K562 (cell line): ENCODE measurements at regions not wholly inside any gene's neighbourhood (a gene's known extent, or its start where the extent isn't known, plus 50 kb on each side); places are given as distances from the start of the nearest gene placed in this dataset.

Experiments
- ATAC-seq: fragments of 200-7000 bp; cut with Tn5 transposase; 3 replicates; pipeline ENCODE4 v1.9.1; 2020; ENCODE audit warnings: moderate library complexity
- BruUV-seq: library from RNA; stranded (reverse); fragments of 400-500 nt; replicated peaks from 2 replicates; lab custom pipeline; 2021; lab: Mats Ljungman, UMichigan
- CTCF ChIA-PET: fragments of 300-600 bp; formaldehyde crosslinking; extraction: SDS; loops from one replicate; lab custom pipeline; 2021; ENCODE audit warnings: low intra/inter-chr PET ratio; lab: Yijun Ruan, JAX
- POLR2A ChIA-PET: fragments of 300-600, 350-650 bp; sonication (Branson Sonifier 250); formaldehyde crosslinking; extraction: SDS; loops from one replicate; lab custom pipeline; 2021; ENCODE audit warnings: antibody characterized with exemption, inconsistent platforms; lab: Yijun Ruan, JAX
- DNase-seq, 4 experiments: peaks; one replicate each; pipeline versions ENCODE4 v3.0.0 to v3.0.0-alpha.2; 2011 to 2018; ENCODE audit warnings: low spot score in 3 of 4, mixed read lengths in 3 of 4; ENCODE audit errors: extremely low read depth in 1 of 4
- FAIRE-seq: peaks from 2 replicates; lab custom pipeline; 2011; peaks lifted over from hg19 to GRCh38; lab: Jason Lieb, UNC
- H2AFZ ChIP-seq: 2 replicates; pipeline ENCODE4 v1.6.0; 2011; ENCODE audit warnings: low read depth, low read length, control low read depth, inconsistent platforms
- H3K27ac ChIP-seq: fragments of 200-600 bp; 3 replicates; pipeline ENCODE4 v1.8.0; 2011; ENCODE audit warnings: low read depth, mild to moderate bottlenecking, control low read depth, inconsistent platforms, low read length, moderate library complexity, mixed read lengths; ENCODE audit errors: extremely low read depth
- H3K27me3 ChIP-seq, 2 experiments: fragments of 300-600 bp in 1 of 2; 2 replicates in 1 of 2; 3 replicates in 1 of 2; pipeline versions ENCODE4 v1.6.0 to v1.8.0; 2011; ENCODE audit warnings: inconsistent platforms in 2 of 2, low read length in 2 of 2, mild to moderate bottlenecking in 1 of 2, mixed read lengths in 1 of 2, moderate library complexity in 1 of 2; ENCODE audit not compliant: control insufficient read depth in 2 of 2, insufficient read depth in 2 of 2
- H3K36me3 ChIP-seq: fragments of 300-600 bp; 3 replicates; pipeline ENCODE4 v1.8.0; 2011; ENCODE audit warnings: mild to moderate bottlenecking, low read length, inconsistent platforms; ENCODE audit not compliant: control insufficient read depth, insufficient read depth
- H3K4me1 ChIP-seq, 2 experiments: fragments of 200-600 bp in 1 of 2; replicated peaks in 1 of 2; 2 replicates in 1 of 2; 3 replicates in 1 of 2; pipeline versions ENCODE4 v1.5.1 to v1.8.0; 2011; ENCODE audit warnings: inconsistent platforms in 2 of 2, low read length in 2 of 2, mild to moderate bottlenecking in 1 of 2, mixed read lengths in 1 of 2, moderate library complexity in 1 of 2; ENCODE audit not compliant: control insufficient read depth in 2 of 2, insufficient read depth in 2 of 2
- H3K4me2 ChIP-seq: 2 replicates; pipeline ENCODE4 v1.6.1; 2011; ENCODE audit warnings: low read length, control low read depth, inconsistent platforms, mixed read lengths; ENCODE audit not compliant: insufficient read depth
- H3K4me3 ChIP-seq: fragments of 200-600 bp; sonication (generic), shearing (Covaris generic); 2 replicates; pipeline ENCODE4 v1.5.1; 2016; ENCODE audit warnings: control low read depth, inconsistent platforms
- H3K79me2 ChIP-seq: fragments of 200-600 bp; 3 replicates; pipeline ENCODE4 v1.8.0; 2011; ENCODE audit warnings: low read length, inconsistent platforms; ENCODE audit not compliant: control insufficient read depth, insufficient read depth
- H3K9ac ChIP-seq, 2 experiments: 2 replicates each; pipeline versions ENCODE4 v1.6.0 to v1.6.1; 2011; ENCODE audit warnings: low read depth in 2 of 2, low read length in 2 of 2, control low read depth in 1 of 2, inconsistent platforms in 1 of 2, mild to moderate bottlenecking in 1 of 2, mixed read lengths in 1 of 2; ENCODE audit not compliant: insufficient read depth in 1 of 2
- H3K9me1 ChIP-seq: one replicate; pipeline ENCODE4 v1.6.0; 2011; ENCODE audit warnings: inconsistent platforms, mild to moderate bottlenecking, low read length, moderate library complexity; ENCODE audit not compliant: control insufficient read depth, insufficient read depth
- H3K9me3 ChIP-seq: replicated peaks from 2 replicates; pipeline ENCODE4 v1.5.1; 2011; ENCODE audit warnings: low read depth, low read length, inconsistent platforms; ENCODE audit not compliant: control insufficient read depth, insufficient read depth
- H4K20me1 ChIP-seq: replicated peaks from 2 replicates; pipeline ENCODE4 v1.6.1; 2011; ENCODE audit warnings: low read length, inconsistent platforms, mixed read lengths; ENCODE audit not compliant: control insufficient read depth, insufficient read depth
- CCAR2 ChIP-seq: fragments of 200-400 bp; formaldehyde crosslinking; IDR thresholded peaks from 2 replicates; pipeline ENCODE4 v1.6.1; 2017; ENCODE audit warnings: mild to moderate bottlenecking, low read depth, low read length
- CREBBP ChIP-seq: IDR thresholded peaks from one replicate; pipeline ENCODE4 v1.6.1; 2012; ENCODE audit warnings: low read depth, mild to moderate bottlenecking, control low read depth, inconsistent platforms, low read length
- FUS ChIP-seq: fragments of 200-400 bp; formaldehyde crosslinking; optimal IDR thresholded peaks from 2 replicates; pipeline ENCODE3; 2017; ENCODE audit warnings: low read depth, low read length
- GTF2E2 ChIP-seq: fragments of 200-800 bp; sonication (Bioruptor generic); IDR thresholded peaks from 2 replicates; pipeline ENCODE4 v1.6.1; 2016; ENCODE audit warnings: missing genetic modification characterization, missing compliant biosample characterization
- KDM4B ChIP-seq, 2 experiments: fragments of 450-650 bp in 1 of 2; sonication (generic) in 1 of 2; IDR thresholded peaks; 2 replicates each; pipeline ENCODE4 v1.6.1; 2016 to 2017; ENCODE audit warnings: borderline replicate concordance in 2 of 2, antibody characterized with exemption in 1 of 2, low read depth in 1 of 2, mild to moderate bottlenecking in 1 of 2
- MCM2 ChIP-seq: fragments of 450-650 bp; IDR thresholded peaks from 2 replicates; pipeline ENCODE4 v1.6.1; 2017; ENCODE audit warnings: low read depth, mild to moderate bottlenecking
- MTA1 ChIP-seq: fragments of 450-650 bp; IDR thresholded peaks from 2 replicates; pipeline ENCODE4 v1.6.1; 2017; ENCODE audit warnings: borderline replicate concordance
- NCOA6 ChIP-seq: fragments of 450-650 bp; IDR thresholded peaks from 2 replicates; pipeline ENCODE4 v1.6.1; 2017; ENCODE audit warnings: mild to moderate bottlenecking
- RFX1 ChIP-seq: fragments of 450-650 bp; IDR thresholded peaks from 2 replicates; pipeline ENCODE4 v1.6.1; 2016; ENCODE audit warnings: mild to moderate bottlenecking, moderate library complexity
- SAFB ChIP-seq: fragments of 200-400 bp; formaldehyde crosslinking; IDR thresholded peaks from 2 replicates; pipeline ENCODE4 v1.6.1; 2017; ENCODE audit warnings: low read depth, low read length, borderline replicate concordance
- SMAD3 ChIP-seq: fragments of 450-650 bp; formaldehyde crosslinking; conservative IDR thresholded peaks from 2 replicates; pipeline ENCODE4 v1.4.0; 2020; ENCODE audit warnings: mild to moderate bottlenecking
- SRSF9 ChIP-seq: fragments of 200-400 bp; formaldehyde crosslinking; IDR thresholded peaks from 2 replicates; pipeline ENCODE4 v1.6.1; 2017; ENCODE audit warnings: low read depth, low read length, borderline replicate concordance
- STAT5B ChIP-seq: fragments of 250-450 bp; sonication (Bioruptor Pico); IDR thresholded peaks from 2 replicates; pipeline ENCODE4 v1.8.0; 2021; ENCODE audit warnings: mild to moderate bottlenecking, inconsistent platforms
- ZFX ChIP-seq: sonication (generic); formaldehyde crosslinking; IDR thresholded peaks from 2 replicates; pipeline ENCODE4 v1.8.0; 2022; ENCODE audit warnings: mild to moderate bottlenecking, missing genetic modification reagents, moderate library complexity
- ZKSCAN8 ChIP-seq: fragments of 200-800 bp; sonication (Bioruptor generic); IDR thresholded peaks from 2 replicates; pipeline ENCODE4 v1.6.1; 2016; ENCODE audit warnings: missing genetic modification characterization, missing compliant biosample characterization
- ZNF668 ChIP-seq: fragments of 250-450 bp; sonication (Bioruptor Pico); IDR thresholded peaks from 2 replicates; pipeline ENCODE4 v1.8.0; 2022; ENCODE audit warnings: mild to moderate bottlenecking, inconsistent platforms
- ZNF695 ChIP-seq: fragments of 450-650 bp; formaldehyde crosslinking; IDR thresholded peaks from 2 replicates; pipeline ENCODE4 v1.4.0; 2020; ENCODE audit warnings: mild to moderate bottlenecking, moderate library complexity
- WGBS: fragments of 100-300 bp; shearing (Covaris generic); methylation state at CpG from one replicate; pipeline ENCODE4 v1.1.6; 2016; ENCODE audit warnings: low coverage, mixed read lengths; ENCODE audit not compliant: insufficient coverage; ENCODE audit errors: missing lambda C conversion rate; 5-methylcytosine and 5-hydroxymethylcytosine counted together
- in situ Hi-C: fragments of 300-500 bp; cut with MboI; formaldehyde crosslinking; loops from 4 replicates; pipeline ENCODE4 v1.15.0; 2018; ENCODE audit warnings: inconsistent platforms, mixed read lengths
- intact Hi-C: fragments of 100-400 bp; cut with micrococcal nuclease; formaldehyde crosslinking; loops from 2 replicates; pipeline ENCODE4 v1.14.2; 2022
- TF ChIP-seq, protein P1 (sequence below), 2 experiments: fragments of 450-650 bp in 1 of 2; IDR thresholded peaks; 2 replicates each; pipeline ENCODE4 v1.6.1; 2011 to 2017; ENCODE audit warnings: low read depth in 2 of 2, antibody characterized with exemption in 1 of 2, borderline replicate concordance in 1 of 2, low read length in 1 of 2, mild to moderate bottlenecking in 1 of 2, mixed read lengths in 1 of 2; ENCODE audit not compliant: control insufficient read depth in 1 of 2

DNA sequence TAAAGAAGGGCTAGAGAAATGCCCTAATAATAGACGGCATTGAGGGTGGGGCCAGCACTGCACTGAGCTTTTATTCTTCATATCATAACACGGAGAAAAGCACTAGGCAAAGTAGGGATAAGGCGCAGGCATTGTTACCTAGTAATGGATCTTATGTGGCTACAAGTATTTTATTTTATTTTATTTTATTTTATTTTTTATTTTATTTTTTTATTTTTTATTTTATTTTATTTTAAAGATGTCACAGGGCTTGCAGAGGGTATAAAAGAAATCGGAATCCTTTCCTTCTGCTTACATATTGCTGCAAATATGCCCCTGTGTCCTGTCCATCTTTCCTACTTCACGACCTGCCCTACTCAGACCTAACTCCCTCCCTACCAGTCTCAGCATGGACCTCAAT is 452.0 kb upstream of the KIRREL3 start:
- no peak overlapping the region for H3K4me2 ChIP-seq
- TF ChIP-seq GTF2E2 (tag) (no peak), ZFX (no peak), SRSF9 (no peak), CREBBP (no peak), RFX1 (no peak), ZKSCAN8 (CRISPR knock-in tag) (no peak), STAT5B (CRISPR knock-in tag) (no peak), KDM4B (IDR thresholded peaks at IDR 0.05; ENCODE audit: borderline replicate concordance in 2 of 2, low read depth in 1 of 2) (no peak), CCAR2 (no peak), SMAD3 (CRISPR knock-in tag) (no peak), MCM2 (no peak), ZNF695 (CRISPR knock-in tag) (no peak), NCOA6 (no peak), ZNF668 (CRISPR knock-in tag) (no peak), SAFB (no peak), FUS (no peak), MTA1 (no peak)
- TF ChIP-seq, protein P1, sequence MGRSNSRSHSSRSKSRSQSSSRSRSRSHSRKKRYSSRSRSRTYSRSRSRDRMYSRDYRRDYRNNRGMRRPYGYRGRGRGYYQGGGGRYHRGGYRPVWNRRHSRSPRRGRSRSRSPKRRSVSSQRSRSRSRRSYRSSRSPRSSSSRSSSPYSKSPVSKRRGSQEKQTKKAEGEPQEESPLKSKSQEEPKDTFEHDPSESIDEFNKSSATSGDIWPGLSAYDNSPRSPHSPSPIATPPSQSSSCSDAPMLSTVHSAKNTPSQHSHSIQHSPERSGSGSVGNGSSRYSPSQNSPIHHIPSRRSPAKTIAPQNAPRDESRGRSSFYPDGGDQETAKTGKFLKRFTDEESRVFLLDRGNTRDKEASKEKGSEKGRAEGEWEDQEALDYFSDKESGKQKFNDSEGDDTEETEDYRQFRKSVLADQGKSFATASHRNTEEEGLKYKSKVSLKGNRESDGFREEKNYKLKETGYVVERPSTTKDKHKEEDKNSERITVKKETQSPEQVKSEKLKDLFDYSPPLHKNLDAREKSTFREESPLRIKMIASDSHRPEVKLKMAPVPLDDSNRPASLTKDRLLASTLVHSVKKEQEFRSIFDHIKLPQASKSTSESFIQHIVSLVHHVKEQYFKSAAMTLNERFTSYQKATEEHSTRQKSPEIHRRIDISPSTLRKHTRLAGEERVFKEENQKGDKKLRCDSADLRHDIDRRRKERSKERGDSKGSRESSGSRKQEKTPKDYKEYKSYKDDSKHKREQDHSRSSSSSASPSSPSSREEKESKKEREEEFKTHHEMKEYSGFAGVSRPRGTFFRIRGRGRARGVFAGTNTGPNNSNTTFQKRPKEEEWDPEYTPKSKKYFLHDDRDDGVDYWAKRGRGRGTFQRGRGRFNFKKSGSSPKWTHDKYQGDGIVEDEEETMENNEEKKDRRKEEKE (IDR thresholded peaks at IDR 0.05; ENCODE audit: borderline replicate concordance in 1 of 2, control insufficient read depth in 1 of 2, low read depth in 2 of 2, low read length in 1 of 2) = no peak
- TF ChIP-seq, all 486 proteins: peak for 0
- no peak for DNase-seq
- Histone ChIP-seq H3K9me1 (no peaks in the 10 kb centered on the region), H3K27me3 (no peaks in the 10 kb centered on the region), H3K36me3 (no peaks in the 10 kb centered on the region), H3K9me3 (0 out of 2 replicates have a peak, but pooled peaks cover 1% of the 10 kb centered on the region), H3K27ac (no peak overlapping the region), H3K9ac (no peak overlapping the region), H4K20me1 (no peaks in the 10 kb centered on the region), H3K4me1 (no peaks in the 10 kb centered on the region), H2AFZ (no peak overlapping the region), H3K4me3 (no peak overlapping the region), H3K79me2 (no peaks in the 10 kb centered on the region)
- ATAC-seq = no peak
- ChIA-PET POLR2A (interaction anchor here (0.6 kb wide), 1 partner anchor 599 kb away, joined by 3 read pairs; no protein-coding TSS in a partner anchor), CTCF (no interaction called here)
- intact Hi-C loops (no loop called here), in situ Hi-C loops (no loop called here)
- no peak for FAIRE-seq
- 0% methylated on average over 5 of the region's 5 CpGs for WGBS
- BruUV-seq = no TSS peak
